Adrenal gland (tissue), 9 donors: ENCODE measurements at regions not wholly inside any gene's neighbourhood (a gene's known extent, or its start where the extent isn't known, plus 50 kb on each side); places are given as distances from the start of the nearest gene placed in this dataset.
A peak's percentile ranks its signal among the peaks of the same experiment; 100 is the strongest.

Source experiments
- DNase-seq, 7 donors: peaks; one replicate each; pipeline ENCODE4 v3.0.0-alpha.2; 2019 to 2020
- H3K27ac ChIP-seq, 5 donors: fragments of 200-600 bp; sonication (generic) in 4 of 5; 1 replicate in 3 of 5; 2 replicates in 2 of 5; pipeline versions ENCODE4 v1.5.1 to v1.8.0; 2016 to 2020; ENCODE audit warnings: mild to moderate bottlenecking in 1 of 5
- H3K27me3 ChIP-seq: fragments of 200-600 bp; 2 replicates; pipeline ENCODE4 v1.8.0; 2021
- H3K36me3 ChIP-seq, 2 donors: fragments of 200-600 bp; replicated peaks in 1 of 2; 1 replicate in 1 of 2; 2 replicates in 1 of 2; pipeline versions ENCODE4 v1.5.1 to v1.8.0; 2018 to 2022
- H3K4me1 ChIP-seq, 2 donors: fragments of 200-600 bp; replicated peaks in 1 of 2; 1 replicate in 1 of 2; 2 replicates in 1 of 2; pipeline versions ENCODE4 v1.5.1 to v1.8.0; 2018 to 2021
- H3K4me3 ChIP-seq, 4 donors: fragments of 200-600 bp; sonication (generic) in 3 of 4; one replicate each; pipeline ENCODE4 v1.5.1; 2016 to 2018
- H3K9me3 ChIP-seq, 3 donors: fragments of 200-600 bp; sonication (generic) in 1 of 3; replicated peaks in 1 of 3; 1 replicate in 2 of 3; 2 replicates in 1 of 3; pipeline versions ENCODE4 v1.5.1 to v1.8.0; 2016 to 2021
- POLR2A ChIP-seq, 2 donors: fragments of 450-650 bp; IDR thresholded peaks; one replicate each; pipeline ENCODE4 v1.6.1; 2017; ENCODE audit warnings: antibody characterized with exemption in 2 of 2, mild to moderate bottlenecking in 2 of 2, moderate library complexity in 1 of 2
- WGBS, 4 donors: extraction: QIAGEN DNeasy Blood & Tissue Kit in 2 of 4; methylation state at CpG; one replicate each; pipeline versions ENCODE4 v1.1.5 to v1.1.7; 2013 to 2017; 5-methylcytosine and 5-hydroxymethylcytosine counted together
- intact Hi-C, 2 donors: fragments of 100-400 bp; cut with DNase I; formaldehyde crosslinking; loops; one replicate each; pipeline versions ENCODE4 v1.14.1 to v1.15.0; 2022 to 2023
- TF ChIP-seq, protein P1 (sequence below), 6 experiments: fragments of 450-650 bp in 4 of 6; fragments of 200-600 bp in 2 of 6; sonication (generic) in 1 of 6; IDR thresholded peaks; 1 replicate in 5 of 6; 2 replicates in 1 of 6; pipeline versions ENCODE4 v1.5.1 to v1.8.0; 2016 to 2021; ENCODE audit warnings: antibody characterized with exemption in 6 of 6, mild to moderate bottlenecking in 2 of 6, moderate library complexity in 1 of 6
- donor health status: healthy with polysubstance abuse.
- donor health status: Bipolar disorder and iron deficiency.
- donor health status: DM: yes; HTN: yes; CAD: no.
- donor health status: DM: no; HTN: no; CAD: no.
- donor health status: DM: no; HTN: no; CAD: no.

DNA sequence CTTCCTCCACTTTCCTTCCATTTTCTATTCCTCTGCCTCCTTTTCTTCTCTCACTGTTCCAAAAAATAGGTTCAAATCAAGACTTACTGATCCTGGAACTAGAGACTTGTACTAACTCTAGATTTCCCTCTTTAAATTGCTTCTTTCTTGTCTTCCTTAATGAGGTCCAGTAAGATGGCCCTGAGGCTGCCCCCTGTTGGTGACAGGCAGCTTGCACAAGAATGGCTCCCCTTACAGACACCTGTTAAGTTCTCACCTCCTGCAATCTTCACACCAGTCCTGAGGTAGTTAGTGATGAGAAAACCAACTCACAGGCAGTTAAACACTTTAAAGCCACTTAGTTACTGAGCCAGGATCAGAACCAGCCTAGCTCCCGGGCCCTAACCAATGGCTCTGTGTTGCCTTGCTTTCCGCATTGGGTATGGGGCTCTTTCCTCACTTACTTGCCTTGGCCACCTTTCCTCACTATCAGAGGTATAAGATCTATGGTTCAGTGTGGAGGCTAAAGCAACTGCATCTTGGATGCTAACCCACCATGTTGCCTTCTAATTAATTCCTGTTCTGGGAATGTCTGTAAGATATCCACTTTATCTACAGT is 130.6 kb downstream of the AKAIN1 start:
- DNase-seq: no peak
- TF ChIP-seq, protein P1, sequence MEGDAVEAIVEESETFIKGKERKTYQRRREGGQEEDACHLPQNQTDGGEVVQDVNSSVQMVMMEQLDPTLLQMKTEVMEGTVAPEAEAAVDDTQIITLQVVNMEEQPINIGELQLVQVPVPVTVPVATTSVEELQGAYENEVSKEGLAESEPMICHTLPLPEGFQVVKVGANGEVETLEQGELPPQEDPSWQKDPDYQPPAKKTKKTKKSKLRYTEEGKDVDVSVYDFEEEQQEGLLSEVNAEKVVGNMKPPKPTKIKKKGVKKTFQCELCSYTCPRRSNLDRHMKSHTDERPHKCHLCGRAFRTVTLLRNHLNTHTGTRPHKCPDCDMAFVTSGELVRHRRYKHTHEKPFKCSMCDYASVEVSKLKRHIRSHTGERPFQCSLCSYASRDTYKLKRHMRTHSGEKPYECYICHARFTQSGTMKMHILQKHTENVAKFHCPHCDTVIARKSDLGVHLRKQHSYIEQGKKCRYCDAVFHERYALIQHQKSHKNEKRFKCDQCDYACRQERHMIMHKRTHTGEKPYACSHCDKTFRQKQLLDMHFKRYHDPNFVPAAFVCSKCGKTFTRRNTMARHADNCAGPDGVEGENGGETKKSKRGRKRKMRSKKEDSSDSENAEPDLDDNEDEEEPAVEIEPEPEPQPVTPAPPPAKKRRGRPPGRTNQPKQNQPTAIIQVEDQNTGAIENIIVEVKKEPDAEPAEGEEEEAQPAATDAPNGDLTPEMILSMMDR (IDR thresholded peaks at IDR 0.05): peak in 2 of 6 experiments; percentile 8 to 25
- TF ChIP-seq POLR2A (IDR thresholded peaks at IDR 0.05): no peak
- H3K27me3 ChIP-seq: no peaks in the 10 kb centered on the region

DNA sequence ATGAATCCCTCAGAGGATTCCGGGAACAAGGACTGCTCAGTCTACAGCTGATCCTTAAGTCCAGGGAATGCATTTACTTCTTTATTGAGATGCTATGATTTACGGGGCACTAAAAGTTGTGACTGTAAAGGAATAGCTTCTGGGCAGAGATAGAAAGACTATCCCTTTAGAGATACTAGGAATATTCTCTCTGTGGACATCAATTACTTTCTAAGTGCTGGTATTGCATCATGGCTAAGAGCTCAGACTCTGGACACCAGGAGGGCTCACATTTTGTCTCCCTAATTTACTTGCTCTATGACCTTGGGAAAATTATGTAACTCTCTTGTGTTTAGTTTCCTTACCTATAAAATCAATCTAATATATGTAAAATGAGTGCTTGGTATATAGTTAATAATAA is 131.4 kb downstream of the AKAIN1 start:
- intact Hi-C loops: loop anchor here in 1 of 2 donors (10.0 kb wide), 1 partner anchor 961 kb away; no protein-coding TSS in a partner anchor
- DNase-seq: no peak
- WGBS, 4 donors: 85 to 92% (median 89%) methylated on average over 2 of the region's 2 CpGs
- Histone ChIP-seq H3K4me1 (no peaks in the 10 kb centered on the region), H3K9me3 (no peaks in the 10 kb centered on the region), H3K27me3 (no peaks in the 10 kb centered on the region), H3K4me3 (no peak overlapping the region), H3K27ac (no peak overlapping the region), H3K36me3 (no peaks in the 10 kb centered on the region)
- no peak for TF ChIP-seq POLR2A (IDR thresholded peaks at IDR 0.05)
- TF ChIP-seq, protein P1 (IDR thresholded peaks at IDR 0.05): no peak

More for the DNA sequence above, 130.6 kb downstream of the AKAIN1 start:
- intact Hi-C loops: loop anchor here in 1 of 2 donors (10.0 kb wide), 1 partner anchor 962 kb away; no protein-coding TSS in a partner anchor
- WGBS, 4 donors: 93 to 98% (median 97%) methylated on average over 2 of the region's 2 CpGs
- H3K4me3 ChIP-seq: no peak overlapping the region
- no peaks in the 10 kb centered on the region for H3K36me3 ChIP-seq
- H3K4me1 ChIP-seq: no peaks in the 10 kb centered on the region
- H3K27ac ChIP-seq: no peak overlapping the region
- no peaks in the 10 kb centered on the region for H3K9me3 ChIP-seq

DNA sequence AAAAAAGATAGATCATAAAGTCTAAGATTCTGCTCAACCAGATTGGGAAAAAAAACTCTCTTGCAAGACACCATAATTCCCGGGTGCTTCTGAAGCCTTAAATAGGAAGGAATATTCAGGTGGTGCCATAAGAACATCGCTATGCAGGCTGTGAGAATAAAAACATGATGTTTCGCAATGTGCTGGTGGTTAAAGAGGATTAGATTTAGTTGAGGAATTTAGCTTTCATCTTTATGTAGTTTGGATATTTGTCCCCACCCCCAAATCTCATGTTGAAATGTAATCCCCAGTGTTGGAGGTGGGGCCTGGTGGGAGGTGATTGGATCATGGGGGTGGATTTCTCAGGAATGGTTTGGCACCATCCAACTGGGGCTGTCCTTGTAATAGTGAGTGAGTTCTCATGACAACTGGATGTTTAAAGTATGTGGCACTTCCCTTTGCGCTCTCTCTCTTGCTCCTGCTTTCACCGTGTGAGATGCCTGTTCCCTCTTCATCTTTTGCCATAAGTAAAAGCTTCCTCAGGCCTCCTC is 132.2 kb downstream of the AKAIN1 start:
- DNase-seq: no peak
- no peak for TF ChIP-seq POLR2A (IDR thresholded peaks at IDR 0.05)
- TF ChIP-seq, protein P1 (IDR thresholded peaks at IDR 0.05): no peak
- Histone ChIP-seq H3K27ac (no peak overlapping the region), H3K4me1 (no peaks in the 10 kb centered on the region), H3K36me3 (no peaks in the 10 kb centered on the region), H3K27me3 (no peaks in the 10 kb centered on the region), H3K9me3 (no peaks in the 10 kb centered on the region), H3K4me3 (no peak overlapping the region)
- WGBS, 4 donors: 76 to 85% (median 84%) methylated on average over 5 of the region's 5 CpGs
- intact Hi-C loops: loop anchor here in 1 of 2 donors (10.0 kb wide), 1 partner anchor 960 kb away; no protein-coding TSS in a partner anchor

- intact Hi-C loops: loop anchor here in 1 of 2 donors (10.0 kb wide), 1 partner anchor 957 kb away; no protein-coding TSS in a partner anchor
- H3K4me3 ChIP-seq: no peak overlapping the region
- no peaks in the 10 kb centered on the region for H3K36me3 ChIP-seq
- H3K4me1 ChIP-seq: no peaks in the 10 kb centered on the region
- no peak overlapping the region for H3K27ac ChIP-seq
- TF ChIP-seq, protein P1 (IDR thresholded peaks at IDR 0.05): no peak
- TF ChIP-seq POLR2A (IDR thresholded peaks at IDR 0.05): no peak
- H3K9me3 ChIP-seq: no peaks in the 10 kb centered on the region
- DNase-seq: no peak
- no peaks in the 10 kb centered on the region for H3K27me3 ChIP-seq
- WGBS, 4 donors: 75 to 86% (median 79%) methylated on average over 2 of the region's 2 CpGs
Observed at GRCh38 chr18:5061785-5062184, 135.3 kb downstream of the AKAIN1 start.
